IMR-90 (cell line): ENCODE measurements at regions not wholly inside any gene's neighbourhood (a gene's known extent, or its start where the extent isn't known, plus 50 kb on each side); places are given as distances from the start of the nearest gene placed in this dataset.

Experiments used
- ATAC-seq: fragments of 200-7000 bp; cut with Tn5 transposase; 2 replicates; pipeline ENCODE4 v1.9.1; 2020; ENCODE audit warnings: low read depth, mild to moderate bottlenecking, moderate library complexity
- BruUV-seq: library from RNA; stranded (reverse); fragments of 400-500 nt; replicated peaks from 2 replicates; lab custom pipeline; 2021; lab: Mats Ljungman, UMichigan
- CTCF ChIA-PET: fragments of 300-600 bp; formaldehyde crosslinking; extraction: SDS; loops from one replicate; lab custom pipeline; 2021; ENCODE audit warnings: antibody characterized with exemption; lab: Yijun Ruan, JAX
- POLR2A ChIA-PET: fragments of 300-600 bp; sonication (Branson Sonifier 250); formaldehyde crosslinking; loops from one replicate; lab custom pipeline; 2022; ENCODE audit warnings: antibody characterized with exemption; ENCODE audit not compliant: unreplicated experiment; lab: Charles Lee
- DNase-seq: peaks from one replicate; pipeline ENCODE4 v3.0.0; 2013
- H2AFZ ChIP-seq: replicated peaks from 2 replicates; pipeline ENCODE3; 2013; ENCODE audit warnings: low read length, mild to moderate bottlenecking; ENCODE audit not compliant: poor library complexity
- H2AK5ac ChIP-seq: 2 replicates; pipeline ENCODE4 v1.6.1; 2013; ENCODE audit warnings: low read depth, low read length, inconsistent platforms
- H2AK9ac ChIP-seq: replicated peaks from 2 replicates; pipeline ENCODE3; 2013; ENCODE audit warnings: mild to moderate bottlenecking, low read depth, low read length, moderate library complexity; ENCODE audit not compliant: poor library complexity
- H2BK120ac ChIP-seq: 2 replicates; pipeline ENCODE4 v1.6.1; 2013; ENCODE audit warnings: low read depth, low read length, inconsistent platforms
- H2BK15ac ChIP-seq: 3 replicates; pipeline ENCODE4 v1.6.1; 2013; ENCODE audit warnings: low read depth, low read length, inconsistent platforms
- H2BK20ac ChIP-seq: 2 replicates; pipeline ENCODE4 v1.6.1; 2013; ENCODE audit warnings: low read depth, mild to moderate bottlenecking, inconsistent platforms, low read length, moderate library complexity
- H2BK5ac ChIP-seq: 2 replicates; pipeline ENCODE4 v1.6.1; 2013; ENCODE audit warnings: mild to moderate bottlenecking, low read depth, low read length, inconsistent platforms; ENCODE audit not compliant: poor library complexity, severe bottlenecking
- H3K14ac ChIP-seq: replicated peaks from 2 replicates; pipeline ENCODE4 v1.6.1; 2013; ENCODE audit warnings: low read depth, low read length, inconsistent platforms
- H3K18ac ChIP-seq: 2 replicates; pipeline ENCODE4 v1.6.1; 2013; ENCODE audit warnings: low read depth, low read length, control low read depth
- H3K23ac ChIP-seq: 2 replicates; pipeline ENCODE4 v1.6.1; 2013; ENCODE audit warnings: low read depth, low read length, inconsistent platforms
- H3K27ac ChIP-seq: 2 replicates; pipeline ENCODE4 v1.5.1; 2013; ENCODE audit warnings: mild to moderate bottlenecking, control low read depth, low read length; ENCODE audit not compliant: insufficient read depth
- H3K27me3 ChIP-seq: 2 replicates; pipeline ENCODE4 v1.6.1; 2013; ENCODE audit warnings: low read length; ENCODE audit not compliant: control insufficient read depth, insufficient read depth
- H3K36me3 ChIP-seq: 2 replicates; pipeline ENCODE4 v1.6.1; 2013; ENCODE audit warnings: low read length, mixed read lengths; ENCODE audit not compliant: control insufficient read depth, insufficient read depth
- H3K4ac ChIP-seq: 2 replicates; pipeline ENCODE4 v1.6.1; 2013; ENCODE audit warnings: low read depth, low read length, inconsistent platforms
- H3K4me1 ChIP-seq: 2 replicates; pipeline ENCODE4 v1.6.1; 2013; ENCODE audit warnings: low read length, mixed read lengths; ENCODE audit not compliant: control insufficient read depth, insufficient read depth
- H3K4me2 ChIP-seq: 2 replicates; pipeline ENCODE4 v1.6.1; 2013; ENCODE audit warnings: low read depth, mild to moderate bottlenecking, control low read depth, low read length, moderate library complexity
- H3K4me3 ChIP-seq: 2 replicates; pipeline ENCODE4 v1.5.1; 2013; ENCODE audit warnings: low read depth, mild to moderate bottlenecking, control low read depth, low read length, moderate library complexity; ENCODE audit not compliant: insufficient read depth
- H3K56ac ChIP-seq: 2 replicates; pipeline ENCODE4 v1.6.1; 2013; ENCODE audit warnings: low read length, inconsistent platforms; ENCODE audit not compliant: insufficient read depth; ENCODE audit errors: extremely low read depth
- H3K79me1 ChIP-seq, 2 experiments: 2 replicates each; pipeline ENCODE4 v1.6.1; 2013; ENCODE audit warnings: low read length in 2 of 2, inconsistent platforms in 1 of 2, low read depth in 1 of 2
- H3K9ac ChIP-seq: 2 replicates; pipeline ENCODE4 v1.6.1; 2013; ENCODE audit warnings: low read depth, low read length, control low read depth
- H3K9me1 ChIP-seq: 2 replicates; pipeline ENCODE4 v1.6.1; 2013; ENCODE audit warnings: low read length, inconsistent platforms; ENCODE audit not compliant: insufficient read depth
- H3K9me3 ChIP-seq: 2 replicates; pipeline ENCODE4 v1.6.1; 2013; ENCODE audit warnings: low read length; ENCODE audit not compliant: control insufficient read depth, insufficient read depth
- H4K20me1 ChIP-seq: 2 replicates; pipeline ENCODE4 v1.6.1; 2013; ENCODE audit warnings: low read length, inconsistent platforms; ENCODE audit not compliant: insufficient read depth
- H4K5ac ChIP-seq: 2 replicates; pipeline ENCODE4 v1.6.1; 2013; ENCODE audit warnings: mild to moderate bottlenecking, low read depth, low read length, control low read depth
- H4K8ac ChIP-seq, 2 experiments: 2 replicates each; pipeline ENCODE4 v1.6.1; 2013; ENCODE audit warnings: low read depth in 2 of 2, low read length in 2 of 2, control low read depth in 1 of 2, inconsistent platforms in 1 of 2
- H4K91ac ChIP-seq: 2 replicates; pipeline ENCODE4 v1.6.1; 2013; ENCODE audit warnings: low read depth, low read length, inconsistent platforms; ENCODE audit not compliant: insufficient read depth
- BHLHE40 ChIP-seq: fragments of 150-350 bp; IDR thresholded peaks from 2 replicates; pipeline ENCODE4 v1.6.1; 2016; ENCODE audit warnings: mild to moderate bottlenecking, low read depth, low read length
- CHD1 ChIP-seq: IDR thresholded peaks from 2 replicates; pipeline ENCODE4 v1.6.1; 2012; ENCODE audit warnings: low read depth, low read length, improper control_type of control experiment
- FOS ChIP-seq: fragments of 150-350 bp; IDR thresholded peaks from 2 replicates; pipeline ENCODE4 v1.6.1; 2016; ENCODE audit warnings: low read depth, low read length
- MAFK ChIP-seq: IDR thresholded peaks from 2 replicates; pipeline ENCODE4 v1.6.1; 2012; ENCODE audit warnings: low read depth, low read length, improper control_type of control experiment
- MAZ ChIP-seq: IDR thresholded peaks from 2 replicates; pipeline ENCODE4 v1.6.1; 2012; ENCODE audit warnings: low read depth, mild to moderate bottlenecking, low read length, improper control_type of control experiment, moderate library complexity, borderline replicate concordance
- MXI1 ChIP-seq: IDR thresholded peaks from 2 replicates; pipeline ENCODE4 v1.6.1; 2012; ENCODE audit warnings: low read depth, mild to moderate bottlenecking, low read length, moderate library complexity, borderline replicate concordance
- NFE2L2 ChIP-seq: fragments of 150-350 bp; IDR thresholded peaks from 2 replicates; pipeline ENCODE4 v1.6.1; 2016; ENCODE audit warnings: low read depth, mild to moderate bottlenecking, low read length
- POLR2A ChIP-seq: IDR thresholded peaks from 2 replicates; pipeline ENCODE4 v1.6.1; 2012; ENCODE audit warnings: mild to moderate bottlenecking, low read depth, low read length
- RAD21 ChIP-seq: IDR thresholded peaks from 2 replicates; pipeline ENCODE4 v1.6.1; 2012; ENCODE audit warnings: low read length, improper control_type of control experiment
- RCOR1 ChIP-seq: IDR thresholded peaks from 2 replicates; pipeline ENCODE4 v1.6.1; 2012; ENCODE audit warnings: mild to moderate bottlenecking, low read length, improper control_type of control experiment; ENCODE audit not compliant: insufficient replicate concordance
- SMC3 ChIP-seq: fragments of 150-350 bp; IDR thresholded peaks from 2 replicates; pipeline ENCODE4 v1.6.1; 2016; ENCODE audit warnings: low read depth, mild to moderate bottlenecking, antibody characterized with exemption, low read length, moderate library complexity
- WGBS, 2 experiments: methylation state at CpG; one replicate each; pipeline versions ENCODE4 v1.1.5 to v1.1.7; 2013; ENCODE audit warnings: missing lambda C conversion rate in 2 of 2; ENCODE audit not compliant: insufficient read length in 1 of 2; ENCODE audit errors: extremely low coverage in 2 of 2; 5-methylcytosine and 5-hydroxymethylcytosine counted together
- dilution Hi-C: fragments of 300-500 bp; cut with HindIII; formaldehyde crosslinking; loops from one replicate; pipeline ENCODE4 v1.14.3; 2018; ENCODE audit warnings: low sequenced_read_pairs; ENCODE audit not compliant: unreplicated experiment
- in situ Hi-C: fragments of 300-500 bp; cut with MboI; formaldehyde crosslinking; loops from 3 replicates; pipeline ENCODE4 v1.14.3; 2019; ENCODE audit warnings: low sequenced_read_pairs, inconsistent platforms, mixed read lengths
- intact Hi-C: fragments of 100-400 bp; cut with micrococcal nuclease; formaldehyde crosslinking; loops from 2 replicates; pipeline ENCODE4 v1.10.0; 2022
- TF ChIP-seq, protein P1 (sequence below): fragments of 150-350 bp; IDR thresholded peaks from 2 replicates; pipeline ENCODE4 v1.6.1; 2017; ENCODE audit warnings: mild to moderate bottlenecking, antibody characterized with exemption, low read length, low read depth
- TF ChIP-seq, protein P2 (sequence below): fragments of 150-350 bp; IDR thresholded peaks from 2 replicates; pipeline ENCODE4 v1.6.1; 2016; ENCODE audit warnings: low read depth, mild to moderate bottlenecking, low read length, moderate library complexity, borderline replicate concordance
- TF ChIP-seq, protein P3 (sequence below): conservative IDR thresholded peaks from 2 replicates; pipeline ENCODE4 v1.5.1; 2012; ENCODE audit warnings: mild to moderate bottlenecking, low read depth, low read length, improper control_type of control experiment

GRCh38 chr7:84682543-84682942, 488.0 kb upstream of the SEMA3A start:
- dilution Hi-C loops (no loop called here), intact Hi-C loops (no loop called here), in situ Hi-C loops (no loop called here)
- Histone ChIP-seq H2BK120ac (no peak overlapping the region), H3K9me3 (no peaks in the 10 kb centered on the region), H3K4me3 (no peak overlapping the region), H3K18ac (no peak overlapping the region), H3K56ac (no peak overlapping the region), H4K8ac (no peak overlapping the region), H2BK20ac (no peak overlapping the region), H3K79me1 (no peaks in the 10 kb centered on the region), H3K4me1 (no peaks in the 10 kb centered on the region), H3K4me2 (no peak overlapping the region), H3K9ac (no peak overlapping the region), H2BK5ac (no peak overlapping the region), H3K23ac (no peak overlapping the region), H2AK5ac (no peak overlapping the region), H3K14ac (no peak overlapping the region), H2AFZ (no peak overlapping the region), H3K27me3 (no peaks in the 10 kb centered on the region), H3K4ac (no peak overlapping the region), H4K91ac (no peak overlapping the region), H3K36me3 (no peaks in the 10 kb centered on the region), H3K9me1 (no peaks in the 10 kb centered on the region), H4K20me1 (no peaks in the 10 kb centered on the region), H2AK9ac (no peak overlapping the region), H3K27ac (no peak overlapping the region), H4K5ac (no peak overlapping the region), H2BK15ac (no peak overlapping the region)
- ChIA-PET POLR2A (interaction anchor here (0.6 kb wide), 1 partner anchor 487 kb away, joined by 5 read pairs; no protein-coding TSS in a partner anchor), CTCF (no interaction called here)
- 86% methylated on average over 1 of the region's 2 CpGs; no CpG with 5 or more reads in 1 of the 2 experiments for WGBS, 2 experiments
- DNase-seq (no peak), ATAC-seq (no peak)
- TF ChIP-seq RAD21 = no peak
- no peak for TF ChIP-seq MAFK
- TF ChIP-seq CHD1 = no peak
- TF ChIP-seq POLR2A = no peak
- TF ChIP-seq SMC3 = no peak
- TF ChIP-seq RCOR1 = no peak
- TF ChIP-seq, protein P1, sequence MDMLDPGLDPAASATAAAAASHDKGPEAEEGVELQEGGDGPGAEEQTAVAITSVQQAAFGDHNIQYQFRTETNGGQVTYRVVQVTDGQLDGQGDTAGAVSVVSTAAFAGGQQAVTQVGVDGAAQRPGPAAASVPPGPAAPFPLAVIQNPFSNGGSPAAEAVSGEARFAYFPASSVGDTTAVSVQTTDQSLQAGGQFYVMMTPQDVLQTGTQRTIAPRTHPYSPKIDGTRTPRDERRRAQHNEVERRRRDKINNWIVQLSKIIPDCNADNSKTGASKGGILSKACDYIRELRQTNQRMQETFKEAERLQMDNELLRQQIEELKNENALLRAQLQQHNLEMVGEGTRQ = no peak
- TF ChIP-seq, protein P2, sequence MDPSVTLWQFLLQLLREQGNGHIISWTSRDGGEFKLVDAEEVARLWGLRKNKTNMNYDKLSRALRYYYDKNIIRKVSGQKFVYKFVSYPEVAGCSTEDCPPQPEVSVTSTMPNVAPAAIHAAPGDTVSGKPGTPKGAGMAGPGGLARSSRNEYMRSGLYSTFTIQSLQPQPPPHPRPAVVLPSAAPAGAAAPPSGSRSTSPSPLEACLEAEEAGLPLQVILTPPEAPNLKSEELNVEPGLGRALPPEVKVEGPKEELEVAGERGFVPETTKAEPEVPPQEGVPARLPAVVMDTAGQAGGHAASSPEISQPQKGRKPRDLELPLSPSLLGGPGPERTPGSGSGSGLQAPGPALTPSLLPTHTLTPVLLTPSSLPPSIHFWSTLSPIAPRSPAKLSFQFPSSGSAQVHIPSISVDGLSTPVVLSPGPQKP = no peak
- no peak for TF ChIP-seq BHLHE40
- no peak for TF ChIP-seq NFE2L2
- no peak for TF ChIP-seq FOS
- no peak for TF ChIP-seq MAZ
- TF ChIP-seq, protein P3, sequence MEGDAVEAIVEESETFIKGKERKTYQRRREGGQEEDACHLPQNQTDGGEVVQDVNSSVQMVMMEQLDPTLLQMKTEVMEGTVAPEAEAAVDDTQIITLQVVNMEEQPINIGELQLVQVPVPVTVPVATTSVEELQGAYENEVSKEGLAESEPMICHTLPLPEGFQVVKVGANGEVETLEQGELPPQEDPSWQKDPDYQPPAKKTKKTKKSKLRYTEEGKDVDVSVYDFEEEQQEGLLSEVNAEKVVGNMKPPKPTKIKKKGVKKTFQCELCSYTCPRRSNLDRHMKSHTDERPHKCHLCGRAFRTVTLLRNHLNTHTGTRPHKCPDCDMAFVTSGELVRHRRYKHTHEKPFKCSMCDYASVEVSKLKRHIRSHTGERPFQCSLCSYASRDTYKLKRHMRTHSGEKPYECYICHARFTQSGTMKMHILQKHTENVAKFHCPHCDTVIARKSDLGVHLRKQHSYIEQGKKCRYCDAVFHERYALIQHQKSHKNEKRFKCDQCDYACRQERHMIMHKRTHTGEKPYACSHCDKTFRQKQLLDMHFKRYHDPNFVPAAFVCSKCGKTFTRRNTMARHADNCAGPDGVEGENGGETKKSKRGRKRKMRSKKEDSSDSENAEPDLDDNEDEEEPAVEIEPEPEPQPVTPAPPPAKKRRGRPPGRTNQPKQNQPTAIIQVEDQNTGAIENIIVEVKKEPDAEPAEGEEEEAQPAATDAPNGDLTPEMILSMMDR = no peak
- TF ChIP-seq MXI1 = no peak
- BruUV-seq = no TSS peak
